SK-N-SH treated with all-trans-retinoic acid at 6 μM for 48 hours (cell line): ENCODE measurements at regions not wholly inside any gene's neighbourhood (a gene's known extent, or its start where the extent isn't known, plus 50 kb on each side); places are given as distances from the start of the nearest gene placed in this dataset.

Experiments used
- ATAC-seq: fragments of 200-7000 bp; cut with Tn5 transposase; 3 replicates; pipeline ENCODE4 v1.9.1; 2020; ENCODE audit warnings: mild to moderate bottlenecking, moderate library complexity
- ARNTL ChIP-seq: fragments of 450-650 bp; formaldehyde crosslinking; IDR thresholded peaks from 2 replicates; pipeline ENCODE4 v1.5.0; 2020; ENCODE audit warnings: low read depth, mild to moderate bottlenecking, moderate library complexity, borderline replicate concordance
- BACH2 ChIP-seq: fragments of 250-450 bp; sonication (Bioruptor Pico); IDR thresholded peaks from 2 replicates; pipeline ENCODE4 v1.9.0; 2021; ENCODE audit warnings: mild to moderate bottlenecking, borderline replicate concordance
- CREB5 ChIP-seq: fragments of 250-450 bp; sonication (Bioruptor Pico); IDR thresholded peaks from 2 replicates; pipeline ENCODE4 v1.5.1; 2020; ENCODE audit warnings: low read depth, mild to moderate bottlenecking, moderate library complexity
- CSDC2 ChIP-seq: fragments of 250-450 bp; sonication (Bioruptor Pico); IDR thresholded peaks from 2 replicates; pipeline ENCODE4 v1.5.0; 2020; ENCODE audit warnings: mild to moderate bottlenecking, moderate library complexity
- CSRNP3 ChIP-seq: fragments of 250-450 bp; sonication (Bioruptor Pico); IDR thresholded peaks from 2 replicates; pipeline ENCODE4 v1.5.1; 2021; ENCODE audit warnings: mild to moderate bottlenecking, moderate library complexity
- ESRRG ChIP-seq: fragments of 250-450 bp; sonication (Bioruptor Pico); IDR thresholded peaks from 2 replicates; pipeline ENCODE4 v1.6.1; 2021; ENCODE audit warnings: mild to moderate bottlenecking
- GLIS3 ChIP-seq: fragments of 250-450 bp; sonication (Bioruptor Pico); IDR thresholded peaks from 2 replicates; pipeline ENCODE4 v1.5.0; 2020; ENCODE audit warnings: mild to moderate bottlenecking, moderate library complexity
- ISL1 ChIP-seq: fragments of 250-450 bp; sonication (Bioruptor Pico); IDR thresholded peaks from 2 replicates; pipeline ENCODE4 v2.1.2; 2022; ENCODE audit warnings: mild to moderate bottlenecking, moderate library complexity
- OSR1 ChIP-seq: fragments of 250-450 bp; sonication (Bioruptor Pico); IDR thresholded peaks from 2 replicates; pipeline ENCODE4 v1.8.0; 2022; ENCODE audit warnings: moderate library complexity, mild to moderate bottlenecking, inconsistent platforms
- PATZ1 ChIP-seq: fragments of 250-450 bp; sonication (Bioruptor Pico); IDR thresholded peaks from 2 replicates; pipeline ENCODE4 v1.8.0; 2020; ENCODE audit warnings: mild to moderate bottlenecking, moderate library complexity, borderline replicate concordance
- POU6F1 ChIP-seq: fragments of 250-450 bp; sonication (Bioruptor Pico); IDR thresholded peaks from 2 replicates; pipeline ENCODE4 v1.8.0; 2021; ENCODE audit warnings: low read depth, mild to moderate bottlenecking, moderate library complexity, borderline replicate concordance
- PPARA ChIP-seq: fragments of 250-450 bp; sonication (Bioruptor Pico); IDR thresholded peaks from 2 replicates; pipeline ENCODE4 v1.5.0; 2020; ENCODE audit warnings: mild to moderate bottlenecking, borderline replicate concordance
- RARB ChIP-seq: fragments of 250-450 bp; sonication (Bioruptor Pico); IDR thresholded peaks from 2 replicates; pipeline ENCODE4 v1.8.0; 2021; ENCODE audit warnings: mild to moderate bottlenecking, moderate library complexity
- SNAI2 ChIP-seq: fragments of 250-450 bp; sonication (Bioruptor Pico); IDR thresholded peaks from 2 replicates; pipeline ENCODE4 v1.5.0; 2020; ENCODE audit warnings: mild to moderate bottlenecking, moderate library complexity
- TCF4 ChIP-seq: fragments of 250-450 bp; sonication (Bioruptor Pico); IDR thresholded peaks from 2 replicates; pipeline ENCODE4 v1.8.0; 2021; ENCODE audit warnings: mild to moderate bottlenecking, moderate library complexity, borderline replicate concordance
- TOX ChIP-seq: fragments of 250-450 bp; sonication (Bioruptor Pico); IDR thresholded peaks from 2 replicates; pipeline ENCODE4 v1.8.0; 2021; ENCODE audit warnings: mild to moderate bottlenecking, moderate library complexity, borderline replicate concordance
- TSHZ2 ChIP-seq: fragments of 250-450 bp; sonication (Bioruptor Pico); IDR thresholded peaks from 2 replicates; pipeline ENCODE4 v1.5.0; 2020; ENCODE audit warnings: mild to moderate bottlenecking, moderate library complexity
- ZC3H10 ChIP-seq: fragments of 250-450 bp; sonication (Bioruptor Pico); IDR thresholded peaks from 2 replicates; pipeline ENCODE4 v1.5.1; 2021; ENCODE audit warnings: mild to moderate bottlenecking, moderate library complexity
- ZFP3 ChIP-seq: fragments of 250-450 bp; sonication (Bioruptor Pico); IDR thresholded peaks from 2 replicates; pipeline ENCODE4 v1.5.0; 2020; ENCODE audit warnings: mild to moderate bottlenecking, moderate library complexity
- ZFP30 ChIP-seq: fragments of 450-650 bp; formaldehyde crosslinking; IDR thresholded peaks from 2 replicates; pipeline ENCODE4 v1.5.0; 2022; ENCODE audit warnings: mild to moderate bottlenecking, moderate library complexity
- ZNF565 ChIP-seq: fragments of 450-650 bp; formaldehyde crosslinking; conservative IDR thresholded peaks from 2 replicates; pipeline ENCODE4 v1.5.0; 2020; ENCODE audit warnings: low read depth, mild to moderate bottlenecking, moderate library complexity
- ZNF70 ChIP-seq: fragments of 450-650 bp; formaldehyde crosslinking; IDR thresholded peaks from 2 replicates; pipeline ENCODE4 v1.5.0; 2020; ENCODE audit warnings: mild to moderate bottlenecking, moderate library complexity
- ZNF8 ChIP-seq: fragments of 450-650 bp; formaldehyde crosslinking; IDR thresholded peaks from 2 replicates; pipeline ENCODE4 v1.5.0; 2020; ENCODE audit warnings: mild to moderate bottlenecking, moderate library complexity

DNA sequence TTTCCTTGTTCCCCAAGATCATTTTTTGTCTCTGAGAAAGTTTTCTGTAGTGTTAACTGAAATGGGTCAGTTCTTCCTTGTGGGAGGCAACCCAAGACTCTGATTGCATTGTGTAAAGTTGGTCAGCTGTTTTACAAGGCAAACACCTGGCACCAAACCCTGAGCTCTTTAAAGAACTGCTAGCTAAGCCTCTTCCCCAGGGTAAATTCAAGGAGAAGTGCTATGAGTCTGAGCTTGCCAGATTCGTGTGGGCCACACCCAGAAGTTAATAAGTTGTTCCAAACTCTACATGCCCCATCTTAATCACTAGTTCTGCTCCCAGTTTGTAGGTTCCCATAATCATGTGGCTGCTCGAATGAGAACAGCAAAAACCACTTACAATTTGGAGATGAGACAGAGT is 214.5 kb downstream of the BTG1 start:
- TF ChIP-seq ZFP30 (CRISPR knock-in tag) = no peak
- TF ChIP-seq OSR1 = no peak
- no peak for TF ChIP-seq TSHZ2 (CRISPR knock-in tag)
- no peak for TF ChIP-seq CSDC2 (CRISPR knock-in tag)
- no peak for TF ChIP-seq ZFP3 (CRISPR knock-in tag)
- TF ChIP-seq ESRRG (CRISPR knock-in tag) = no peak
- no peak for TF ChIP-seq ZNF565 (CRISPR knock-in tag)
- TF ChIP-seq POU6F1 (CRISPR knock-in tag) = no peak
- TF ChIP-seq CSRNP3 (CRISPR knock-in tag) = no peak
- TF ChIP-seq PATZ1 (CRISPR knock-in tag) = no peak
- TF ChIP-seq TOX (CRISPR knock-in tag) = no peak
- no peak for TF ChIP-seq BACH2 (CRISPR knock-in tag)
- TF ChIP-seq TCF4 = no peak
- TF ChIP-seq ARNTL (CRISPR knock-in tag) = no peak
- TF ChIP-seq CREB5 (CRISPR knock-in tag) = no peak
- no peak for TF ChIP-seq ISL1 (CRISPR knock-in tag)
- TF ChIP-seq, all 23 proteins: peak for 0
- ATAC-seq = no peak

GRCh38 chr12:91928501-91928900 is 217.1 kb downstream of the BTG1 start:
- ATAC-seq = no peak
- TF ChIP-seq ISL1 (CRISPR knock-in tag) (no peak), ZNF8 (CRISPR knock-in tag) (no peak), SNAI2 (CRISPR knock-in tag) (no peak), OSR1 (no peak), ZNF70 (CRISPR knock-in tag) (no peak), TCF4 (no peak), TSHZ2 (CRISPR knock-in tag) (no peak), TOX (CRISPR knock-in tag) (no peak), CREB5 (CRISPR knock-in tag) (no peak), ZNF565 (CRISPR knock-in tag) (no peak), CSDC2 (CRISPR knock-in tag) (no peak), ZC3H10 (no peak), BACH2 (CRISPR knock-in tag) (no peak), PPARA (CRISPR knock-in tag) (no peak), RARB (no peak), GLIS3 (CRISPR knock-in tag) (no peak), PATZ1 (CRISPR knock-in tag) (no peak)
